ENCODE measurements at regions not wholly inside any gene's neighbourhood (a gene's known extent, or its start where the extent isn't known, plus 50 kb on each side); places are given as distances from the start of the nearest gene placed in this dataset.

DNA sequence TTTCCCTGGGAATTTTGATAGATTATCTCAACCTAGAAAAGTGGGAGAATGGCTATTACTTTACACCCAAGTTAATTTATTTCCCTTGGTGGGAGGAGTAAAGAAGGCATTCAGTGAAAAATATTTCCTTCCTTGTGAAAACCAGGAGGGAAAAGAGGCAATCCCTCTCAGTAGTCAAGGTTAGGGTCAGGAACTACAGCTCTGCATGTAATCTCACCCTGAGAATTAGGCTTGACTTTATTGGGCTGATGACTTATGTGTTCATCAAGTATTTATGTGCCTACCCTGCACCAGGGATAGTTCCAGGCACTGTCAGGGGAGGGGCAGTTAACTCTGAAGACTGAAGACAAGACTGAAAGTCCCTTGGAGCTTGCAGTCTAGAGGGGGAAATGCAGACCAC lies 281.8 kb downstream of the DLEU7 start:
- TF ChIP-seq, protein P1, sequence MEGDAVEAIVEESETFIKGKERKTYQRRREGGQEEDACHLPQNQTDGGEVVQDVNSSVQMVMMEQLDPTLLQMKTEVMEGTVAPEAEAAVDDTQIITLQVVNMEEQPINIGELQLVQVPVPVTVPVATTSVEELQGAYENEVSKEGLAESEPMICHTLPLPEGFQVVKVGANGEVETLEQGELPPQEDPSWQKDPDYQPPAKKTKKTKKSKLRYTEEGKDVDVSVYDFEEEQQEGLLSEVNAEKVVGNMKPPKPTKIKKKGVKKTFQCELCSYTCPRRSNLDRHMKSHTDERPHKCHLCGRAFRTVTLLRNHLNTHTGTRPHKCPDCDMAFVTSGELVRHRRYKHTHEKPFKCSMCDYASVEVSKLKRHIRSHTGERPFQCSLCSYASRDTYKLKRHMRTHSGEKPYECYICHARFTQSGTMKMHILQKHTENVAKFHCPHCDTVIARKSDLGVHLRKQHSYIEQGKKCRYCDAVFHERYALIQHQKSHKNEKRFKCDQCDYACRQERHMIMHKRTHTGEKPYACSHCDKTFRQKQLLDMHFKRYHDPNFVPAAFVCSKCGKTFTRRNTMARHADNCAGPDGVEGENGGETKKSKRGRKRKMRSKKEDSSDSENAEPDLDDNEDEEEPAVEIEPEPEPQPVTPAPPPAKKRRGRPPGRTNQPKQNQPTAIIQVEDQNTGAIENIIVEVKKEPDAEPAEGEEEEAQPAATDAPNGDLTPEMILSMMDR (IDR thresholded peaks at IDR 0.05), result no peak
- TF ChIP-seq POLR2A (IDR thresholded peaks at IDR 0.05; ENCODE audit: low read depth) (no peak), EP300 (IDR thresholded peaks at IDR 0.05) (no peak)

Measured in esophagus muscularis mucosa (tissue), 4 donors.